ENCODE measurements at regions not wholly inside any gene's neighbourhood (a gene's known extent, or its start where the extent isn't known, plus 50 kb on each side); places are given as distances from the start of the nearest gene placed in this dataset.

DNA sequence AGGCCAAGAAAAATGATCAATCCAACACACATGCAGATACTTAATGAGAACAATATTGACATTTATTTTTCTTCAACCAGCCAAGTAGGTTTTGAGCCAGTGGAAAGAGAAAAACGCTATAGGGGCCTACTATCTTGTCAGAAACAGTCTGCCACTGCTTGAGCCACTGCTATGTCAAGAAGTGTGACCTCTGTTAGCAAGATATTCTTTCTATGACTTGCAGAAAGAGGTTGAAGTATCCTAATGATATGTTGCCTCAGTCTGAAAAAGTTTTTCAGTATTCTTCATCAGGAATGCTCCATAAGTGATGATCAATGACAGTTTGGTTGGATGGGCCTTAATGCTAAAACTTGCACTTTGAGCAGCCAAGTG is 328.4 kb upstream of the KCND2 start:
- Histone ChIP-seq H3K36me3 (ENCODE audit: insufficient read depth) (no peaks in the 10 kb centered on the region), H3K27me3 (ENCODE audit: insufficient read depth) (no peaks in the 10 kb centered on the region), H3K4me2 (no peak overlapping the region), H4K20me1 (replicated peaks; ENCODE audit: insufficient read depth) (no peaks in the 10 kb centered on the region), H3F3A (replicated peaks; ENCODE audit: low read depth) (no peaks in the 10 kb centered on the region), H2AFZ (no peak overlapping the region), H3K4me3 (no peak overlapping the region), H3K9me2 (ENCODE audit: insufficient read depth) (0 out of 2 replicates have a peak, but pooled peaks cover under 1% of the 10 kb centered on the region), H3K4me1 (ENCODE audit: insufficient read depth) (no peaks in the 10 kb centered on the region), H3K79me2 (replicated peaks; ENCODE audit: insufficient read depth) (no peaks in the 10 kb centered on the region), H3K27ac (ENCODE audit: low read depth) (no peak overlapping the region)
- DNase-seq (ENCODE audit: low spot score) (no peak), ATAC-seq (no peak)
- Mint-ChIP-seq H3K4me3 (no peak overlapping the region), H3K4me1 (no peaks in the 10 kb centered on the region), H3K27me3 (ENCODE audit: insufficient read depth, low read depth, poor library complexity) (no peaks in the 10 kb centered on the region), H3K9me3 (no peaks in the 10 kb centered on the region), H3K27ac (no peak overlapping the region), H3K36me3 (ENCODE audit: low read depth) (no peaks in the 10 kb centered on the region)
- no peak for TF ChIP-seq POLR2AphosphoS5 (IDR thresholded peaks at IDR 0.05; ENCODE audit: low read depth)
- no peak for TF ChIP-seq ZNF114 (CRISPR knock-in tag; IDR thresholded peaks at IDR 0.05)
- TF ChIP-seq NANOG (IDR thresholded peaks at IDR 0.05; ENCODE audit: borderline replicate concordance), result no peak
- TF ChIP-seq, protein P1, sequence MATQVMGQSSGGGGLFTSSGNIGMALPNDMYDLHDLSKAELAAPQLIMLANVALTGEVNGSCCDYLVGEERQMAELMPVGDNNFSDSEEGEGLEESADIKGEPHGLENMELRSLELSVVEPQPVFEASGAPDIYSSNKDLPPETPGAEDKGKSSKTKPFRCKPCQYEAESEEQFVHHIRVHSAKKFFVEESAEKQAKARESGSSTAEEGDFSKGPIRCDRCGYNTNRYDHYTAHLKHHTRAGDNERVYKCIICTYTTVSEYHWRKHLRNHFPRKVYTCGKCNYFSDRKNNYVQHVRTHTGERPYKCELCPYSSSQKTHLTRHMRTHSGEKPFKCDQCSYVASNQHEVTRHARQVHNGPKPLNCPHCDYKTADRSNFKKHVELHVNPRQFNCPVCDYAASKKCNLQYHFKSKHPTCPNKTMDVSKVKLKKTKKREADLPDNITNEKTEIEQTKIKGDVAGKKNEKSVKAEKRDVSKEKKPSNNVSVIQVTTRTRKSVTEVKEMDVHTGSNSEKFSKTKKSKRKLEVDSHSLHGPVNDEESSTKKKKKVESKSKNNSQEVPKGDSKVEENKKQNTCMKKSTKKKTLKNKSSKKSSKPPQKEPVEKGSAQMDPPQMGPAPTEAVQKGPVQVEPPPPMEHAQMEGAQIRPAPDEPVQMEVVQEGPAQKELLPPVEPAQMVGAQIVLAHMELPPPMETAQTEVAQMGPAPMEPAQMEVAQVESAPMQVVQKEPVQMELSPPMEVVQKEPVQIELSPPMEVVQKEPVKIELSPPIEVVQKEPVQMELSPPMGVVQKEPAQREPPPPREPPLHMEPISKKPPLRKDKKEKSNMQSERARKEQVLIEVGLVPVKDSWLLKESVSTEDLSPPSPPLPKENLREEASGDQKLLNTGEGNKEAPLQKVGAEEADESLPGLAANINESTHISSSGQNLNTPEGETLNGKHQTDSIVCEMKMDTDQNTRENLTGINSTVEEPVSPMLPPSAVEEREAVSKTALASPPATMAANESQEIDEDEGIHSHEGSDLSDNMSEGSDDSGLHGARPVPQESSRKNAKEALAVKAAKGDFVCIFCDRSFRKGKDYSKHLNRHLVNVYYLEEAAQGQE (IDR thresholded peaks at IDR 0.05; ENCODE audit: unreplicated experiment), result no peak
- TF ChIP-seq, protein P2, sequence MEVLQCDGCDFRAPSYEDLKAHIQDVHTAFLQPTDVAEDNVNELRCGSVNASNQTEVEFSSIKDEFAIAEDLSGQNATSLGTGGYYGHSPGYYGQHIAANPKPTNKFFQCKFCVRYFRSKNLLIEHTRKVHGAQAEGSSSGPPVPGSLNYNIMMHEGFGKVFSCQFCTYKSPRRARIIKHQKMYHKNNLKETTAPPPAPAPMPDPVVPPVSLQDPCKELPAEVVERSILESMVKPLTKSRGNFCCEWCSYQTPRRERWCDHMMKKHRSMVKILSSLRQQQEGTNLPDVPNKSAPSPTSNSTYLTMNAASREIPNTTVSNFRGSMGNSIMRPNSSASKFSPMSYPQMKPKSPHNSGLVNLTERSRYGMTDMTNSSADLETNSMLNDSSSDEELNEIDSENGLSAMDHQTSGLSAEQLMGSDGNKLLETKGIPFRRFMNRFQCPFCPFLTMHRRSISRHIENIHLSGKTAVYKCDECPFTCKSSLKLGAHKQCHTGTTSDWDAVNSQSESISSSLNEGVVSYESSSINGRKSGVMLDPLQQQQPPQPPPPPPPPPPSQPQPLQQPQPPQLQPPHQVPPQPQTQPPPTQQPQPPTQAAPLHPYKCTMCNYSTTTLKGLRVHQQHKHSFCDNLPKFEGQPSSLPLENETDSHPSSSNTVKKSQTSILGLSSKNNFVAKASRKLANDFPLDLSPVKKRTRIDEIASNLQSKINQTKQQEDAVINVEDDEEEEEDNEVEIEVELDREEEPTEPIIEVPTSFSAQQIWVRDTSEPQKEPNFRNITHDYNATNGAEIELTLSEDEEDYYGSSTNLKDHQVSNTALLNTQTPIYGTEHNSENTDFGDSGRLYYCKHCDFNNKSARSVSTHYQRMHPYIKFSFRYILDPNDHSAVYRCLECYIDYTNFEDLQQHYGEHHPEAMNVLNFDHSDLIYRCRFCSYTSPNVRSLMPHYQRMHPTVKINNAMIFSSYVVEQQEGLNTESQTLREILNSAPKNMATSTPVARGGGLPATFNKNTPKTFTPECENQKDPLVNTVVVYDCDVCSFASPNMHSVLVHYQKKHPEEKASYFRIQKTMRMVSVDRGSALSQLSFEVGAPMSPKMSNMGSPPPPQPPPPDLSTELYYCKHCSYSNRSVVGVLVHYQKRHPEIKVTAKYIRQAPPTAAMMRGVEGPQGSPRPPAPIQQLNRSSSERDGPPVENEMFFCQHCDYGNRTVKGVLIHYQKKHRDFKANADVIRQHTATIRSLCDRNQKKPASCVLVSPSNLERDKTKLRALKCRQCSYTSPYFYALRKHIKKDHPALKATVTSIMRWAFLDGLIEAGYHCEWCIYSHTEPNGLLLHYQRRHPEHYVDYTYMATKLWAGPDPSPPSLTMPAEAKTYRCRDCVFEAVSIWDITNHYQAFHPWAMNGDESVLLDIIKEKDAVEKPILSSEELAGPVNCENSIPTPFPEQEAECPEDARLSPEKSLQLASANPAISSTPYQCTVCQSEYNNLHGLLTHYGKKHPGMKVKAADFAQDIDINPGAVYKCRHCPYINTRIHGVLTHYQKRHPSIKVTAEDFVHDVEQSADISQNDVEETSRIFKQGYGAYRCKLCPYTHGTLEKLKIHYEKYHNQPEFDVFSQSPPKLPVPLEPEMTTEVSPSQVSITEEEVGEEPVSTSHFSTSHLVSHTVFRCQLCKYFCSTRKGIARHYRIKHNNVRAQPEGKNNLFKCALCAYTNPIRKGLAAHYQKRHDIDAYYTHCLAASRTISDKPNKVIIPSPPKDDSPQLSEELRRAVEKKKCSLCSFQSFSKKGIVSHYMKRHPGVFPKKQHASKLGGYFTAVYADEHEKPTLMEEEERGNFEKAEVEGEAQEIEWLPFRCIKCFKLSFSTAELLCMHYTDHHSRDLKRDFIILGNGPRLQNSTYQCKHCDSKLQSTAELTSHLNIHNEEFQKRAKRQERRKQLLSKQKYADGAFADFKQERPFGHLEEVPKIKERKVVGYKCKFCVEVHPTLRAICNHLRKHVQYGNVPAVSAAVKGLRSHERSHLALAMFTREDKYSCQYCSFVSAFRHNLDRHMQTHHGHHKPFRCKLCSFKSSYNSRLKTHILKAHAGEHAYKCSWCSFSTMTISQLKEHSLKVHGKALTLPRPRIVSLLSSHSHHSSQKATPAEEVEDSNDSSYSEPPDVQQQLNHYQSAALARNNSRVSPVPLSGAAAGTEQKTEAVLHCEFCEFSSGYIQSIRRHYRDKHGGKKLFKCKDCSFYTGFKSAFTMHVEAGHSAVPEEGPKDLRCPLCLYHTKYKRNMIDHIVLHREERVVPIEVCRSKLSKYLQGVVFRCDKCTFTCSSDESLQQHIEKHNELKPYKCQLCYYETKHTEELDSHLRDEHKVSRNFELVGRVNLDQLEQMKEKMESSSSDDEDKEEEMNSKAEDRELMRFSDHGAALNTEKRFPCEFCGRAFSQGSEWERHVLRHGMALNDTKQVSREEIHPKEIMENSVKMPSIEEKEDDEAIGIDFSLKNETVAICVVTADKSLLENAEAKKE (CRISPR knock-in tag; IDR thresholded peaks at IDR 0.05), result no peak
- no peak for TF ChIP-seq EZH2phosphoT487 (IDR thresholded peaks at IDR 0.05; ENCODE audit: unreplicated experiment)
- TF ChIP-seq, protein P3, sequence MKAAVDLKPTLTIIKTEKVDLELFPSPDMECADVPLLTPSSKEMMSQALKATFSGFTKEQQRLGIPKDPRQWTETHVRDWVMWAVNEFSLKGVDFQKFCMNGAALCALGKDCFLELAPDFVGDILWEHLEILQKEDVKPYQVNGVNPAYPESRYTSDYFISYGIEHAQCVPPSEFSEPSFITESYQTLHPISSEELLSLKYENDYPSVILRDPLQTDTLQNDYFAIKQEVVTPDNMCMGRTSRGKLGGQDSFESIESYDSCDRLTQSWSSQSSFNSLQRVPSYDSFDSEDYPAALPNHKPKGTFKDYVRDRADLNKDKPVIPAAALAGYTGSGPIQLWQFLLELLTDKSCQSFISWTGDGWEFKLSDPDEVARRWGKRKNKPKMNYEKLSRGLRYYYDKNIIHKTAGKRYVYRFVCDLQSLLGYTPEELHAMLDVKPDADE (IDR thresholded peaks at IDR 0.05), result no peak
- no peak for TF ChIP-seq JUNB (IDR thresholded peaks at IDR 0.05; ENCODE audit: unreplicated experiment)
- TF ChIP-seq STAT1 (IDR thresholded peaks at IDR 0.05; ENCODE audit: unreplicated experiment), result no peak
- TF ChIP-seq, protein P4, sequence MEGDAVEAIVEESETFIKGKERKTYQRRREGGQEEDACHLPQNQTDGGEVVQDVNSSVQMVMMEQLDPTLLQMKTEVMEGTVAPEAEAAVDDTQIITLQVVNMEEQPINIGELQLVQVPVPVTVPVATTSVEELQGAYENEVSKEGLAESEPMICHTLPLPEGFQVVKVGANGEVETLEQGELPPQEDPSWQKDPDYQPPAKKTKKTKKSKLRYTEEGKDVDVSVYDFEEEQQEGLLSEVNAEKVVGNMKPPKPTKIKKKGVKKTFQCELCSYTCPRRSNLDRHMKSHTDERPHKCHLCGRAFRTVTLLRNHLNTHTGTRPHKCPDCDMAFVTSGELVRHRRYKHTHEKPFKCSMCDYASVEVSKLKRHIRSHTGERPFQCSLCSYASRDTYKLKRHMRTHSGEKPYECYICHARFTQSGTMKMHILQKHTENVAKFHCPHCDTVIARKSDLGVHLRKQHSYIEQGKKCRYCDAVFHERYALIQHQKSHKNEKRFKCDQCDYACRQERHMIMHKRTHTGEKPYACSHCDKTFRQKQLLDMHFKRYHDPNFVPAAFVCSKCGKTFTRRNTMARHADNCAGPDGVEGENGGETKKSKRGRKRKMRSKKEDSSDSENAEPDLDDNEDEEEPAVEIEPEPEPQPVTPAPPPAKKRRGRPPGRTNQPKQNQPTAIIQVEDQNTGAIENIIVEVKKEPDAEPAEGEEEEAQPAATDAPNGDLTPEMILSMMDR (conservative IDR thresholded peaks at IDR 0.05; ENCODE audit: low read depth in 2 of 2), result no peak
- no peak for TF ChIP-seq EZH2 (IDR thresholded peaks at IDR 0.05; ENCODE audit: low read depth, unreplicated experiment)
- no peak for TF ChIP-seq CREB1 (CRISPR knock-in tag; IDR thresholded peaks at IDR 0.05; ENCODE audit: low read depth)
- TF ChIP-seq ZNF331 (CRISPR knock-in tag; IDR thresholded peaks at IDR 0.05; ENCODE audit: low read depth), result no peak

All from GM23338 (cell line).